Immature natural killer cell (primary cell): ENCODE measurements at regions not wholly inside any gene's neighbourhood (a gene's known extent, or its start where the extent isn't known, plus 50 kb on each side); places are given as distances from the start of the nearest gene placed in this dataset.
"Not testable (repeated sequence)": the region's sequence is repeated elsewhere in the genome, so short reads cannot be mapped to it uniquely, and the experiment has no call there.

Experiments
- DNase-seq, 3 donors: peaks; one replicate each; pipeline ENCODE4 v3.0.0; 2022; ENCODE audit warnings: mixed read lengths in 1 of 3
- H3K27ac Mint-ChIP-seq, 6 donors: one replicate each; pipeline ENCODE4 v1.8.0; 2020; ENCODE audit warnings: mixed read lengths in 6 of 6, mild to moderate bottlenecking in 5 of 6, inconsistent platforms in 4 of 6, moderate library complexity in 3 of 6
- H3K27me3 Mint-ChIP-seq, 3 donors: one replicate each; pipeline ENCODE4 v1.8.0; 2020 to 2021; ENCODE audit warnings: low read depth in 3 of 3, mild to moderate bottlenecking in 3 of 3, mixed read lengths in 3 of 3, moderate library complexity in 3 of 3, inconsistent platforms in 1 of 3
- H3K36me3 Mint-ChIP-seq, 3 donors: one replicate each; pipeline ENCODE4 v1.8.0; 2020; ENCODE audit warnings: mixed read lengths in 3 of 3, inconsistent platforms in 2 of 3, mild to moderate bottlenecking in 2 of 3
- H3K4me1 Mint-ChIP-seq, 2 donors: one replicate each; pipeline ENCODE4 v1.8.0; 2020; ENCODE audit warnings: inconsistent platforms in 2 of 2, mild to moderate bottlenecking in 2 of 2, mixed read lengths in 2 of 2, moderate library complexity in 1 of 2
- H3K4me3 Mint-ChIP-seq, 5 donors: one replicate each; pipeline ENCODE4 v1.8.0; 2020; ENCODE audit warnings: mild to moderate bottlenecking in 5 of 5, mixed read lengths in 5 of 5, inconsistent platforms in 3 of 5, moderate library complexity in 3 of 5
- H3K9me3 Mint-ChIP-seq, 6 donors: one replicate each; pipeline ENCODE4 v1.8.0; 2020; ENCODE audit warnings: mild to moderate bottlenecking in 6 of 6, mixed read lengths in 6 of 6, inconsistent platforms in 4 of 6, moderate library complexity in 3 of 6

DNA sequence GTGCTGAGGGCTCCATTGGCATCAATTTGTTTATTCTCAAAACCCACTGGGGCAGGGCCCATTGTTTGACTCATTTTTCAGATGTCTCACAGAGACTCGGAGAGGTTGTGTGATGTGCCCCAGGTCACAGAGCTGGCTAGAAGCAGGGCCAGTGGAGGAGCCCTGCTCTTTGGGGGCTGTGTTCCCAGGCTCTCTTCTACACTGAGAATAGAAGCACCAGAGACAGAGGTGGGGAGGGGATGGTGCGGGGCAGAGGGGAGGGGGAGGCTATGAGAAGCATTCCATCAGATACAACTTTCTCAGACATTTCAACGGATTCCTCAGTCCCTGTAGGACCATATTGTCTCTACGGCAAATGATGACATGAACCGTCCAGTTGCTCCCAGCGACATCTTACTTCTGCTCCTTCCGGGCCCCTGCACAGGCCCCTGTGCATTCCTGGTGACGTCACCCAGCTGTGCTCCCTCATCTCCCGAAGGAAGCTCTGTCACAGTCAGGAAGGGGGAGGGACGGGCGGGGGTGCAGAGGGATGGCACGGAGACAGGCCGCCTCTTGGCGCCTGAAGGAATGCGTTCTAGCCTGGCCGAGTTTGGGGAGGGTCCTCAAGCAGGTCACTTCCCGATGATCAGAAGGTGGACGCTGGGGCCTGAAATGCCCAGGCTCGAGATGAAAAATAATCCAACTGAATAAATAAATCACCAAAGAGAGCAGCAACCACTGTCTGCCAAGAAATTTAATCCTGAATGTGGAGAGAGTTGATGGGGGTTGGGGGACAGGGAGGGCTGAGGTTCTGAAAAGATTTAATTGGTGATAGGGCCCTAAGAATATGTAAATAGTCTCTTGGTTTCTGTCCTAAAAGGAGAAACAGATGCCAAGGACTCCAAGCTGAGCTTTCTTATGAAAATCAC is 114.1 kb downstream of the NOG start:
- H3K27me3 Mint-ChIP-seq = peaks cover 7 to 21% (median 12%) of the 10 kb centered on the region in 3 donors
- no peak overlapping the region for H3K4me3 Mint-ChIP-seq
- H3K9me3 Mint-ChIP-seq = peaks cover 0 to 4% (median 0%) of the 10 kb centered on the region in 6 donors
- no peak overlapping the region for H3K27ac Mint-ChIP-seq
- peaks cover 0 to 3% (median 0%) of the 10 kb centered on the region in 3 donors for H3K36me3 Mint-ChIP-seq
- no peak for DNase-seq
- H3K4me1 Mint-ChIP-seq = no peaks in the 10 kb centered on the region

DNA sequence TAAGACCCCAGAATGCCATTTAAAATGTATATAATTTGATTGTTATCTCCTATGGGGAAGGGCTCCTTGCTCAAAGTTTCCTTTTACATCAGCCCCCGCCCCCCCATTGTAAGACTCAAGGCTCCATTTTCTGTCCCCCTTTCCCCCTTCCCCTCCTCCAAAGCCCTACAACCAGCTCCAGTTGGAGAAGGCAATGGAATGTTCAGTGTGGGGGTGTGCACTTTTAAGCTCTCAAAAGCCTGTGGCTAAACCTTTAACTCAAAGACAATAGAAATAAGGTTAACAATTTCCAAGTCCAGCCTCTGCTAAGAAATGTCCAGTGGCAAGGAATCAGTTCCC is 114.7 kb downstream of the NOG start:
- H3K4me1 Mint-ChIP-seq = no peaks in the 10 kb centered on the region
- peaks cover 0 to 3% (median 0%) of the 10 kb centered on the region in 3 donors for H3K36me3 Mint-ChIP-seq
- H3K27me3 Mint-ChIP-seq = peaks cover 12 to 17% (median 12%) of the 10 kb centered on the region in 3 donors
- no peak for DNase-seq
- H3K4me3 Mint-ChIP-seq = no peak overlapping the region
- peaks cover 0 to 3% (median 0%) of the 10 kb centered on the region in 6 donors for H3K9me3 Mint-ChIP-seq
- H3K27ac Mint-ChIP-seq = no peak overlapping the region

DNA sequence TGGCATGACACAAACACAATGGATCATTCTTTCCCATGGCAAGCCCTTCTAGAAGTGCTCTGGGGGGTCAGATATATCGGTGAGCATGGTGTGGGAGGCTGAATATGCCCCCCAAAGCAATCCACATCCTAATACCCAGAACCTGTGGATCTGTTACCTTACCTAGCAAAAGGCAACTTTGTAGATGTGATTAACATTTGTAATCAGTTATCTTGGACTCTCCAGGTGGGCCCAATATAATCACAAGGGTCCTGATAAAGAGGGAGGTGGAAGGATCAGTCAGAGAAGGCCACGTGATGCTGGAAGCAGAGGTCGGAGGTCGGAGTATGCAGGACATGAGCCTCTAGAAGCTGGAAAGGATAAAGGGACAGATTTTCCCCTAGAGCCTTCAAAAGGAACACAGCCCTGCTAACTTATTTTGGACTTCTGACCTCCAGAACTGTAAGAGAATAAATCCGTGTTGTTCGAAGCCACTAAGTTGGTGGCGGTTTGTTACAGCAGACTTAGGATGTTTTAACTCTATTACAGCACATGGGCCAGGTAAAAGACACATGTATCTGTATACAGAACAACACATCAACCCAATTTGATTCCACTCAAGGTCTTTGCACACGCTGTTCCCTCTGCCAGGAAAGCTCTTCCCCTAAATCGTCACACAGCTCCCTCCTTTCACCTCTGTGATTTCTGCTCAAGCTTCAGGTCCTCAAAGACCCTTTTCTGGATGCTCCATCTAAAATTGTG is 115.3 kb downstream of the NOG start:
- Mint-ChIP-seq H3K36me3 (peaks cover 0 to 3% (median 0%) of the 10 kb centered on the region in 3 donors), H3K27ac (no peak overlapping the region), H3K4me1 (no peaks in the 10 kb centered on the region), H3K27me3 (peaks cover 10 to 16% (median 12%) of the 10 kb centered on the region in 3 donors), H3K9me3 (peaks cover 0 to 2% (median 0%) of the 10 kb centered on the region in 6 donors), H3K4me3 (no peak overlapping the region)
- DNase-seq = no peak

DNA sequence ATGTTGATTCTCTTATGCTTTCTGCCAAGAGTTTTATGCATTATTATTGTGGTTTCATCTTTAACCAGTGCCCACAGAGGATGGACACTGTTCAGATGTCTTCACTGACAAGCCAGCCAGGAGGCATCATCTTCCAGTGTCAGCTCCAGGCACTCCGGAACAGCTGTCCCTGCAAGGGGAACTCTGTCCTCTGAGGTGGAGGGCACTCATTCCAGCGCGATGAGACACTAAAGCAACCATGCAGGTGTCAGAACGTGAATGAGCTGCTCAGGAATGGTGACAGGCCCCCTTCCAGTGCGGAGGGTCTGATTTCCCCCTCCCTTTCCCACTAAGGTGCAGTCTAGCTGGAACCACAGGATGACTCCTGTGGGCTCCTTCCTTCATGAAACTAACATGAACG is 117.5 kb downstream of the NOG start:
- H3K9me3 Mint-ChIP-seq = peaks cover 0 to 3% (median 0%) of the 10 kb centered on the region in 6 donors
- no peak for DNase-seq
- peaks cover 0 to 3% (median 0%) of the 10 kb centered on the region in 3 donors for H3K36me3 Mint-ChIP-seq
- H3K27ac Mint-ChIP-seq = no peak overlapping the region
- H3K4me1 Mint-ChIP-seq = no peaks in the 10 kb centered on the region
- peaks cover 9 to 12% (median 9%) of the 10 kb centered on the region in 3 donors for H3K27me3 Mint-ChIP-seq
- H3K4me3 Mint-ChIP-seq = no peak overlapping the region

- Mint-ChIP-seq H3K27me3 (peaks cover 12 to 15% (median 14%) of the 10 kb centered on the region in 3 donors), H3K4me3 (no peak overlapping the region), H3K9me3 (peaks cover 0 to 3% (median 0%) of the 10 kb centered on the region in 6 donors), H3K4me1 (no peaks in the 10 kb centered on the region), H3K27ac (no peak overlapping the region), H3K36me3 (no peaks in the 10 kb centered on the region)
- DNase-seq = peak; percentile 58 to 65 (median 62)
These were observed 117.9 kb downstream of the C17orf67 start for GRCh38 chr17:56715613-56716357.

- peaks cover 7 to 17% (median 15%) of the 10 kb centered on the region in 3 donors for H3K27me3 Mint-ChIP-seq
- H3K27ac Mint-ChIP-seq = no peak overlapping the region
- H3K9me3 Mint-ChIP-seq = peaks cover 0 to 2% (median 0%) of the 10 kb centered on the region in 6 donors
- DNase-seq = no peak
- H3K4me3 Mint-ChIP-seq = no peak overlapping the region
- H3K4me1 Mint-ChIP-seq = no peaks in the 10 kb centered on the region
- H3K36me3 Mint-ChIP-seq = no peaks in the 10 kb centered on the region
These were observed 116.2 kb downstream of the C17orf67 start for GRCh38 chr17:56717471-56717870.

GRCh38 chr17:56718515-56718914 is 115.2 kb downstream of the C17orf67 start:
- no peaks in the 10 kb centered on the region for H3K36me3 Mint-ChIP-seq
- no peak overlapping the region for H3K27ac Mint-ChIP-seq
- H3K9me3 Mint-ChIP-seq = peaks cover 0 to 2% (median 0%) of the 10 kb centered on the region in 6 donors
- H3K27me3 Mint-ChIP-seq = peaks cover 7 to 16% (median 15%) of the 10 kb centered on the region in 3 donors
- H3K4me3 Mint-ChIP-seq = no peak overlapping the region
- no peaks in the 10 kb centered on the region for H3K4me1 Mint-ChIP-seq
- no peak for DNase-seq

DNA sequence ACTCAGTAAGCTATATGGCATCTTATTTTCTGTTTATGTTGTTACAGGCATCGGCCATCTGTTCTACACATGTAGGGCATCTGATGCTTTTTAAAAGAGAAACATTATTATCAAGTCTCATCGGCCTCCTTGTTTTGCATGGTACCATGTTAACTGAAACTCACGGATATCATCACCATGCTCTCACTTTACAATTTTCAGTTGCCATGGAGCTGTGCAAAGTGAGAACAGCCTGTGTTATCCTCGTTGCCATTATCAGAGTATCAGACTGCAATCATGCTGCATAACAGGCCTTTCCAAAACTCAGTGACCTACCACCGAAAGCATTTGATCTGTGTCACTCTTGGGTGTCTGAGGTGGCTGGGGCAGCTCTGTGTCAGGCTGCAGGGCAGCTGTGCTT is 110.3 kb downstream of the C17orf67 start:
- DNase-seq = no peak
- Mint-ChIP-seq H3K27ac (no peak overlapping the region), H3K36me3 (no peaks in the 10 kb centered on the region), H3K4me1 (no peaks in the 10 kb centered on the region), H3K4me3 (no peak overlapping the region), H3K9me3 (no peaks in the 10 kb centered on the region), H3K27me3 (peaks cover 6 to 17% (median 8%) of the 10 kb centered on the region in 3 donors)

DNA sequence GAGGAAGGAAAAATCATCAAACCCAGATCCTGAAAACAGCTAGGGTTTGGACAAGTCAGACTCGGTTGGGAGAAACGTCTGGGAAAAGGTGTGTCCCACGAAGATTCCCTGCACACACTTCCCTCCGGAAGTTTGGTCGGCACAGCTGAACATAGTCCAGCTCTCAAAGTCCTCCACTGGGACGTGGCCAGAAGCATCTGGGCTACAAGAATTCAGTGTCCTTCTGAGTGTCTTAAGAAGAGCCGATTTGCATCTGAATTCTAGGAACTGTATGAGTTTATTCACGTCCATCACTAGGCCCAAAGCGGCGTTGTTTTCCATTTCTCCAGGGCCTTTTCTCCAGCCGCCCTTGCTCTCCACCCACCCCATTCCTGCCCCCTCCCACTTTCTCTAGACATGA is 109.1 kb downstream of the C17orf67 start:
- Mint-ChIP-seq H3K4me1 (no peaks in the 10 kb centered on the region), H3K9me3 (no peaks in the 10 kb centered on the region), H3K36me3 (no peaks in the 10 kb centered on the region), H3K4me3 (no peak overlapping the region), H3K27ac (no peak overlapping the region), H3K27me3 (peaks cover 9 to 12% (median 10%) of the 10 kb centered on the region in 3 donors)
- DNase-seq = no peak

GRCh38 chr17:56725144-56725543 is 108.6 kb downstream of the C17orf67 start:
- Mint-ChIP-seq H3K27me3 (peaks cover 9 to 12% (median 9%) of the 10 kb centered on the region in 3 donors), H3K4me1 (no peaks in the 10 kb centered on the region), H3K4me3 (no peak overlapping the region), H3K27ac (no peak overlapping the region), H3K9me3 (no peaks in the 10 kb centered on the region), H3K36me3 (no peaks in the 10 kb centered on the region)
- DNase-seq = no peak

GRCh38 chr17:56727876-56728617 is 105.7 kb downstream of the C17orf67 start:
- no peaks in the 10 kb centered on the region for H3K36me3 Mint-ChIP-seq
- no peaks in the 10 kb centered on the region for H3K4me1 Mint-ChIP-seq
- peaks cover 11 to 12% (median 11%) of the 10 kb centered on the region in 3 donors for H3K27me3 Mint-ChIP-seq
- no peak for DNase-seq
- H3K27ac Mint-ChIP-seq = no peak overlapping the region
- no peak overlapping the region for H3K4me3 Mint-ChIP-seq
- no peaks in the 10 kb centered on the region for H3K9me3 Mint-ChIP-seq

- not testable (repeated sequence) for H3K27ac Mint-ChIP-seq, H3K4me1 Mint-ChIP-seq, DNase-seq, H3K36me3 Mint-ChIP-seq, H3K4me3 Mint-ChIP-seq, H3K9me3 Mint-ChIP-seq
- H3K27me3 Mint-ChIP-seq = peaks cover 10 to 14% (median 12%) of the 10 kb centered on the region in 3 donors
These were observed 102.6 kb downstream of the C17orf67 start for GRCh38 chr17:56731096-56731495.

- H3K4me1 Mint-ChIP-seq = peaks cover 19 to 31% of the 10 kb centered on the region in 2 donors
- H3K9me3 Mint-ChIP-seq = no peaks in the 10 kb centered on the region
- H3K36me3 Mint-ChIP-seq = no peaks in the 10 kb centered on the region
- H3K4me3 Mint-ChIP-seq = no peak overlapping the region
- DNase-seq = no peak
- peaks cover 6 to 18% (median 6%) of the 10 kb centered on the region in 3 donors for H3K27me3 Mint-ChIP-seq
- no peak overlapping the region for H3K27ac Mint-ChIP-seq
These were observed 99.9 kb downstream of the C17orf67 start for GRCh38 chr17:56733833-56734232.
